ENCODE measurements at regions not wholly inside any gene's neighbourhood (a gene's known extent, or its start where the extent isn't known, plus 50 kb on each side); places are given as distances from the start of the nearest gene placed in this dataset.
"Not testable (repeated sequence)": the region's sequence is repeated elsewhere in the genome, so short reads cannot be mapped to it uniquely, and the experiment has no call there.

DNA sequence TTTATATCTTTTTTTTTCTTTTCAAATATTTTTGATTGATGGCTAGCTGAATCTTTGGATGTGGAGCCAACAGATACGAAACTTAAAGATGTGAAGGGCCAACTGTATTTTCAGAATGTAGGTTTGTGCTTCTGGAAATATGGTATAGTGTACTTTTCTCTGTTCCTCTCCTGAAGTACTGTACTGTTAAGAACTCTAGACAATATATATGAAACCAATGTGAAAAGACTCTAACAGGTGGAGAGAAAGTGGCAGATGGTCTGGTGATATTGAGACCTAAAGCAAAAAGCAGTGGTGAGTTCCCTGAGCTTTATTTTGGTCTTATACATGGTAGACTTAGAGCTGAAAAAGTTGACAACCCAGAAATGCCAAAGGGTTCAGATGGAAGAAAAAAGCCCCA lies 185.0 kb upstream of the GRIN3A start:
- Mint-ChIP-seq H3K27me3 (no peaks in the 10 kb centered on the region), H3K4me3 (no peak overlapping the region), H3K4me1 (ENCODE audit: low read depth) (no peaks in the 10 kb centered on the region)

DNA sequence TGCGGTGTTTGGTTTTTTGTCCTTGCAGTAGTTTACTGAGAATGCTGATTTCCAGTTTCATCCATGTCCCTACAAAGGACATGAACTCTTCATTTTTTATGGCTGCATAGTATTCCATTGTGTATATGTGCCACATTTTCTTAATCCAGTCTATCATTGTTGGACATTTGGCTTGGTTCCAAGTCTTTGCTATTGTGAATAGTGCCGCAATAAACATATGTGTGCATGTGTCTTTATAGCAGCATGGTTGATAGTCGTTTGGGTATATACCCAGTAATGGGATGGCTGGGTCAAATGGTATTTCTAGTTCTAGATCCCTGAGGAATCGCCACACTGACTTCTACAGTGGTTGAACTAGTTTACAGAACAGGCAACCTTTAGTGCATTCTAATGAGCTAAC lies 178.5 kb upstream of the GRIN3A start:
- not testable (repeated sequence) for H3K9me3 Mint-ChIP-seq; H3K4me1 Mint-ChIP-seq (ENCODE audit: low read depth); H3K4me3 Mint-ChIP-seq; H3K27me3 Mint-ChIP-seq; H3K36me3 Mint-ChIP-seq (ENCODE audit: low read depth); H3K27ac Mint-ChIP-seq

More for the DNA sequence above, 185.0 kb upstream of the GRIN3A start:
- Mint-ChIP-seq H3K36me3 (ENCODE audit: low read depth) (no peaks in the 10 kb centered on the region), H3K27ac (no peak overlapping the region), H3K9me3 (no peaks in the 10 kb centered on the region)

DNA sequence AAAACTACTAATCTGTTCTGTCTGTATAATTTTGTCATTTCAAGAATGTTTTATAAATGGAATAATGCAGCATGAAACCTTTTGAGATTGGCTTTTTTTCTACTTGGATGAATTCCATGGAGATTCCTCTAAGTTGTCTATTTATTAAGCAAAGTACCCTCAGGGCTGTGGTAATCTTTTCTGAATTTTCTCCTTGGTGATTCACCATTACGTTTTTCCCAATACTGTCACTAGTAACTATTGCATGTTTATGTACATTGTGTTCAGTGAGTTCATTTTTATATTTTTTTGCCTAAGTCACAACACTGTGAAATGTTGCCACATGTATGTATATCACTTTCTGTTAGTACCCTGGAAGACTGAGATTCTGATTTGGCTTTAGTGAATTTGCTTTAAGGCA lies 177.0 kb upstream of the GRIN3A start:
- H3K27ac Mint-ChIP-seq, result no peak overlapping the region
- H3K4me1 Mint-ChIP-seq (ENCODE audit: low read depth), result no peaks in the 10 kb centered on the region
- no peaks in the 10 kb centered on the region for H3K36me3 Mint-ChIP-seq (ENCODE audit: low read depth)
- no peak overlapping the region for H3K4me3 Mint-ChIP-seq
- peaks cover 4% of the 10 kb centered on the region for H3K9me3 Mint-ChIP-seq
- H3K27me3 Mint-ChIP-seq, result no peaks in the 10 kb centered on the region

DNA sequence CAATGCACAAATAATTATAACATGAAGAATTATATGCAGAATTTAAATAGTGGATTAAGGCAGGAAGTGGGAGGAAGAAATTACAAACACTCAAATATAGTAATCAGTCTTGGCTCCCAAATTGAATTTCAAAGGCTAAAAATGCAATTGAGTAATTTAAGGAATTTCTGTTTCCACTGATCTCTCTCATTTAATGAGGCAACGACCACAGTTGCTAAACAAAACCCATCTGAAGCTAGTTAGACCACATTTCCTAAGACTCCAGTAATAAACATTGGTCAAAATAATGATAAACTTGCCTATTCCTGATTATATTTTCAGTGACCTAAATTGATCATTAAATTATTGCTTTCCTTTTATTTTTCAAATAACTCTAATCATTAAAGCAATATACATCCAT lies 174.3 kb upstream of the GRIN3A start:
- Mint-ChIP-seq H3K9me3 (peaks cover 7% of the 10 kb centered on the region), H3K27me3 (peaks cover 2% of the 10 kb centered on the region), H3K4me1 (ENCODE audit: low read depth) (no peaks in the 10 kb centered on the region), H3K4me3 (no peak overlapping the region), H3K36me3 (ENCODE audit: low read depth) (no peaks in the 10 kb centered on the region), H3K27ac (no peak overlapping the region)

DNA sequence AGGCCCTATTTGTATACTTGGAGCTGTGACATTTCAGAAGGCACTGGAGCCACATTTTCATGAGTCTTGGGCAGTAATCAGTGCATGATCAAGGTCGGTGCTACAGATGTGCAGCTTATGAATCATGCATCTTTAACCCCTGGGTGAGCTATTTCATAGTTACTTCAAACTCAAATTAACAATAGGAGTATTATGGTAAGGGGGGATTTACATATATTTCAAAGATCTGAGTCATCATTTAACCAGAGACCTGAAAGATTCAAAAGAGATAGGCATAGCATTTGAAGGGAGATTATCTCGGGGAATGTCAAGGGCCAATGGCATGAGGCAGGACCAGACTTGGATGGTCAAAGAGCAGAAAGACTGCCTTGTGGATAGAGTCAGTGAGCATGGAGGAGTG lies 169.0 kb upstream of the GRIN3A start:
- Mint-ChIP-seq H3K4me3 (no peak overlapping the region), H3K4me1 (ENCODE audit: low read depth) (no peaks in the 10 kb centered on the region), H3K27ac (no peak overlapping the region), H3K36me3 (ENCODE audit: low read depth) (no peaks in the 10 kb centered on the region), H3K27me3 (peaks cover 3% of the 10 kb centered on the region), H3K9me3 (peaks cover 8% of the 10 kb centered on the region)

DNA sequence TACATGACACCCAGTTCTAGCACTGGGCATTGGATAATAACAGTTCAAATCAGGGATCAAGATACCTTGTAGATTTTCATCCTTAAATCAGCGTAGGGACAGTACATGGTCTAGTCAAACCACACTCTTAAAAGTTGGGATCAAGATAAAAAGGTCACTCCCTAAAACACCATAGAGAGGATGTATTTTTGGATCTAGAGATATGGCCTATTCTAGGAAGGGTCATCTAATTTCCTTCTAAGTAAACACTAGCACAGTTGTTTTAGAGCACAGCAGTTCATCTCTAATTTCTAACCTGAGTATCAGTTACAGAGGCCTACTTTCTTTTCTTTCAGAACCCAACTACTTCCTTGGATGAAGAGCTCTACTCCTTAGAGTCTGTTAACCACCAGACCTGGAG lies 166.4 kb upstream of the GRIN3A start:
- H3K27ac Mint-ChIP-seq, result no peak overlapping the region
- peaks cover 3% of the 10 kb centered on the region for H3K27me3 Mint-ChIP-seq
- peaks cover 7% of the 10 kb centered on the region for H3K9me3 Mint-ChIP-seq
- H3K4me3 Mint-ChIP-seq, result no peak overlapping the region
- H3K36me3 Mint-ChIP-seq (ENCODE audit: low read depth), result no peaks in the 10 kb centered on the region
- no peaks in the 10 kb centered on the region for H3K4me1 Mint-ChIP-seq (ENCODE audit: low read depth)

DNA sequence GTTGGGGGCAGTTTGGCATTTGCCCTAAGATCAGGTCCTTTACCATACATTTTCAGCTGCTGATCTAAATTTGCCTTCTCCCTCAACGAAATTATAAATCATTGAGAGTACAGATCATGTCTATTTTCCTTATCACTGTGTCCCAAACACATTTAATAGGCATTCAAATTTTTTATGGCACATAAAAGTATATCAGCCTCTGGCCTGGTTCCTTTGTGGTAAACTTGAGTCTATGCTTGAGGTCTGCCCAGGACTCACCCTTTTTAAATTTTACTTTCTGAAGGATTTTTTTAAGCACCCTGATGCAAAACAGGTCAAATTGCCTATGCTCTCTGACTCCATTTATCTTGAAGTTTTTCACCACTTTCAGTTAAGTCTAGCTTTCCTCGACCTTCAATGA lies 163.6 kb upstream of the GRIN3A start:
- H3K27me3 Mint-ChIP-seq, result no peaks in the 10 kb centered on the region
- no peak overlapping the region for H3K4me3 Mint-ChIP-seq
- no peak overlapping the region for H3K27ac Mint-ChIP-seq
- H3K36me3 Mint-ChIP-seq (ENCODE audit: low read depth), result no peaks in the 10 kb centered on the region
- no peaks in the 10 kb centered on the region for H3K4me1 Mint-ChIP-seq (ENCODE audit: low read depth)
- peaks cover 4% of the 10 kb centered on the region for H3K9me3 Mint-ChIP-seq

DNA sequence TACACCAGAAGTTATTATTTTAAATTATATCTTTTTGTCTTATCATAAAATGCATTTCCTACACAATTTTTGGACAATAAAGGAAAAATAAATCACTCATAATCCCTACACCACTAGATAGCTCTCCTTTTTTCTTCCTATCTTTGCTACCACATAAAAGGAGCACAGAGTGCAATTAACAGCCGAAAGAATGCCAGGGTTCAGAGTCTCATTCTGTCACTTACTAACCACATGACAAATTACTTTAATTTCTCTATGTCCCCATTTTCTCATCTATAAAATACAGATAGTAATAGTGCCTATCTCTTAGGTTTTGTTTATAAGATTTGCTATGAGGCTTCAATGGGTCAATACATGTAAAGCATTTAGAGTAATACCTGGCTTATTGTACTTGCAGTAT lies 158.7 kb upstream of the GRIN3A start:
- no peaks in the 10 kb centered on the region for H3K4me1 Mint-ChIP-seq (ENCODE audit: low read depth)
- no peak overlapping the region for H3K4me3 Mint-ChIP-seq
- no peak overlapping the region for H3K27ac Mint-ChIP-seq
- no peaks in the 10 kb centered on the region for H3K9me3 Mint-ChIP-seq
- H3K36me3 Mint-ChIP-seq (ENCODE audit: low read depth), result no peaks in the 10 kb centered on the region
- no peaks in the 10 kb centered on the region for H3K27me3 Mint-ChIP-seq

DNA sequence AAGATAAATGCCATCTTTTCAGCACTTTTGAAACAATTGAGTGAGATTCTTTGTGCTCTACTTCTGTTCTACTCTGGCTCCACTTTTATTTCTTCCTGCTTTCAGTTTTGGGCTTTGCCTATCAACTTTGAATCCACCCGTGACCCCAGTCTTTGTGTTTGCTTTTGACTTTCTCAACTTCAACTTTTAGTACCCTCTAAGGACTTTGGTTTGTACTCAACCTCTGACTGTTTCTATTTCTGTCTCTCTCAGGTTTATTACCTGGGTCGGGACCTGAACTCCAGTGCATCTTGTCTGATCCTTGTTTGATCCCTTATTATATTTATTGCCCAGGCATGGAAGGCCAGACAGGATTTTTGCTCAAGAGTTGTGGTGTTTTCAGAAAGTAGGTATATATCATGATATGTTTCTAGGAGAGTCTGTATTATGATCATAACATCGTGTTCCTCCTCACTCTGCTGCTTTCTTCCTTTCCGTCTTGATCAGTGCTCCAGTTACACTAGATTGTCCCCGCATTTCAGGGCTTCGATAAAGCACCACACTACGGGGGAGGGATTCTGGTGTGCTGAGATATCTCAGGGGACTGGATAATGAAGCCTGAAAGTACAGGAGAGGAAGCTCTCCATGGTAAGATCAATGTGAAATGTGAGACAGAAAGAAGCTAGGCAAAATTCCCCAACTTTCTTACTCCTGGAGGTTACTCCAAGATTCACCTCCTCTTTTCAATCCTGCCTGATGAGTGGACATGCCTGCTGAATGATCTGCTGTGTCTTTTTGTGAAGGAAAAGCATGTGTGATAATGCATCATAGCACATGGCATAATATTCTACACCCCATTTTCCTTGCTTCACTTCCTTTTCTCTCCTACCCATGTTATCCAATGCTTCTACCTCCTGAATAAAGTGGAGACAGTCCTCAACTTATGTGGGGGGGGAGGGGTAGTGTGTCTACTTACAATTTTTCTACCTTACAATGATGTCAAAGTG lies 155.5 kb upstream of the GRIN3A start:
- no peaks in the 10 kb centered on the region for H3K36me3 Mint-ChIP-seq (ENCODE audit: low read depth)
- no peak overlapping the region for H3K27ac Mint-ChIP-seq
- H3K9me3 Mint-ChIP-seq, result no peaks in the 10 kb centered on the region

DNA sequence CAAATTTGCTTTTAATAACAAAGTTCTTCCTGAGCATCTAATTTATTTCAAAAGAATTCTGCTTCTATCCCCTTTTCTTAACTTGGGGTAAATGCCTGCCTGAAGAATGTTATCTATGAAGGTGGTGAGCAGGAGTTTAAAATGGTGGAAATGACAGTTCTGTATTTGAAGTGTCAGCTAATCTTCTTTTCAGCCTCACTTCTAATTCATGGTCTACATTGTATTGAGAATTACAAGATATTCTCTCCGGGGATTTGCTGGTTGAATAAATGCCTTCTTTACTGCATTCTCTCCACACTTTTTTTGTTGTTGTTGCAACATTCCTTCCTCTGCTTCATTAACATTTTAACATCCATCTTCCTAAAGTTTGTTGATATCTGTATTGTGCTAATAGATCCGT lies 143.1 kb upstream of the GRIN3A start:
- H3K9me3 Mint-ChIP-seq, result no peaks in the 10 kb centered on the region
- H3K36me3 Mint-ChIP-seq (ENCODE audit: low read depth), result no peaks in the 10 kb centered on the region
- H3K27ac Mint-ChIP-seq, result no peak overlapping the region
- no peak overlapping the region for H3K4me3 Mint-ChIP-seq
- H3K4me1 Mint-ChIP-seq (ENCODE audit: low read depth), result no peaks in the 10 kb centered on the region
- no peaks in the 10 kb centered on the region for H3K27me3 Mint-ChIP-seq

More for the DNA sequence above, 155.5 kb upstream of the GRIN3A start:
- no peaks in the 10 kb centered on the region for H3K4me1 Mint-ChIP-seq (ENCODE audit: low read depth)
- H3K27me3 Mint-ChIP-seq, result no peaks in the 10 kb centered on the region
- no peak overlapping the region for H3K4me3 Mint-ChIP-seq

DNA sequence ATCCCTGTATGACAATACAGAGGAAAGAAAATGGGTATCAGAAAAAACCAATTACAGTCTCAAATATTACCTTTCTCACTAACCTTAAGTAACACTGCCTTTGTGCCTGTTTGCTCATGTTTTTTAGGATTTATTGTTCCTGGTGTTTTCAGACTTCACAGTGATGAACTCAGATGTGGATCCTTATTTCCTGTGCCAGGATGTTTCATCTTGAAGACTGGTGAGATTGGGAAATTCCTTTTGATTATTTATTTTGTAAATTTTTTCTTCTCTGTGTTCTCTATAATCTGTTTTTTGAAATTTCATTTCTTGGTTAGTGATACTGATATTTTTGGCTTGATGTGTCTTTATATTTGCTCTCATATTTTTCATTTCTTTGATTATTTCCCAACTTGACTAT lies 142.4 kb upstream of the GRIN3A start:
- Mint-ChIP-seq H3K4me3 (no peak overlapping the region), H3K27me3 (no peaks in the 10 kb centered on the region), H3K36me3 (ENCODE audit: low read depth) (no peaks in the 10 kb centered on the region), H3K4me1 (ENCODE audit: low read depth) (no peaks in the 10 kb centered on the region), H3K9me3 (no peaks in the 10 kb centered on the region), H3K27ac (no peak overlapping the region)

DNA sequence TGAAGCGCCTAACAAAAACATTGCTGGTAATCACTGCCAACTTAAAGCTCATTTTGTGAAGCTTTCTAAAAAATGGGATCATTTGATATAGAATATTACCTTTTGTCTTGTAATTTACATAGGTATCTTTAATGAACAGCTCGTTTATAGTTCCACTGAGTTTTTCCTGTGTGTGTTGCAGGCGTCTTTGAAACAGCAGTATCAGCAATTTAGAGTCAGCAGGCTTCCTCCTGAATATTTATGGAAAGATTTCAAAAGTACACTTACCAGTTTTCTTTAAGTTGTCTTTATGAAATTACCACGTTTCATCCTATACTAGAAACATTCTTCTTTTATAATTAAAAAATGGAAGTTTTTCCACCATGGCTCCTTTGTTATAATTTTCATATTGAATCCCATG lies 140.3 kb upstream of the GRIN3A start:
- Mint-ChIP-seq H3K27ac (no peak overlapping the region), H3K27me3 (no peaks in the 10 kb centered on the region), H3K36me3 (ENCODE audit: low read depth) (no peaks in the 10 kb centered on the region), H3K4me3 (no peak overlapping the region), H3K9me3 (no peaks in the 10 kb centered on the region), H3K4me1 (ENCODE audit: low read depth) (no peaks in the 10 kb centered on the region)

DNA sequence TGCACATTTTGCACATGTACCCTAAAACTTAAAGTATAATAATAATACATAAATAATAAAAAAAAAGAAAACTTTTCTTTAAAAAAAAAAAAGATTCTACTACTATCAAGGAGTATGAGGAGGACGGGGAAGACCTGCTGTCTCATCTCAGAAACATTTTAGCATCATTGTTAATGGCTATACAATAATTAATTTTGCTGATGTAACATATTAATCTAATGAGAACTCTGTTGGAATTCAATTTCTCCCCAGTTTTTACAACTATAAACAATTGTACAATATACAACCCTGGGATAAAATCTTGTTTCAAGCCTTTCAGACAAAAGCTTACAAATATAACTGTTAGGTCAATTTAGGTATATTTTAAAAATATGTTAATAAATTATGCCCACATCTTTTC lies 139.0 kb upstream of the GRIN3A start:
- Mint-ChIP-seq H3K36me3 (ENCODE audit: low read depth) (no peaks in the 10 kb centered on the region), H3K4me3 (no peak overlapping the region), H3K27ac (no peak overlapping the region), H3K27me3 (no peaks in the 10 kb centered on the region), H3K9me3 (no peaks in the 10 kb centered on the region), H3K4me1 (ENCODE audit: low read depth) (no peaks in the 10 kb centered on the region)

DNA sequence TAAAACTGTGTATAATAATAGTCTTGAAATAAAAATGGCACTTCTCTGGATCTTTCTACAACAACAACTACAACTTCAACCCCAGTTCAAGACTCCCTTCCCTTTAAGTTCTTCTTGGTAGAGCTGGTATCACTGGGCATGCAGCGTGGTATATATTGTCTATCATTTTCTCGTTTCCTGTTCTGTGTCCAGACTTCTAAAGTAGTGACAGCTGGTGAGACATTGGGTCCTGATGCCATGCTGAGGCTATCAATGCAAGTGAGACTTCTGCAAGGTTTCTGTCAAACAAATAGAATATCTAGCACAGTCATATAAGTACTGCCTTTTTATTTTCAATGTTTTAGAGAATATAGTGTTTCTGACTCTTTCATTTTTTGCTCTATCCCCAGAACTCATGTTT lies 123.0 kb upstream of the GRIN3A start:
- Mint-ChIP-seq H3K4me1 (ENCODE audit: low read depth) (no peaks in the 10 kb centered on the region), H3K27me3 (peaks cover 3% of the 10 kb centered on the region), H3K36me3 (ENCODE audit: low read depth) (no peaks in the 10 kb centered on the region), H3K9me3 (no peaks in the 10 kb centered on the region), H3K27ac (no peak overlapping the region), H3K4me3 (no peak overlapping the region)

DNA sequence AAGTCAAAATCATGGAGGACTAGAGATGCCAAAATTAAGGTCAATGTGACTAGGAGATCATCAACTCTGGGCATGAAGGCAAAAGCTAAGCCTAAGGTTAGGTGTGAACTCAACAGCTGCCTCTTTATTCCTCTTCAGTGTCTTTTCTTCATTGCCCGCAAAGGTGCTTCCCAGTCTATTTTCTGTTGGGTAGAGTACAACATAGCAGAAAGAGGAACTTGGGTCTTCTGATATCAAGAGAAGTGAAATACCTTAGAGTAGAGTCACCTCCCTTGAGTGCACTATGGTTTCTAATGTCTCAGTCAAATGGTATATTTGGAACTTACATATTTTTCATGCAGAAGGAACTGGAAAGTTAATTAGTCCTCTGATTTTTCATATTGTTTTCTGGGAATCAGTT lies 122.5 kb upstream of the GRIN3A start:
- no peaks in the 10 kb centered on the region for H3K9me3 Mint-ChIP-seq
- no peak overlapping the region for H3K4me3 Mint-ChIP-seq
- H3K27me3 Mint-ChIP-seq, result peaks cover 1% of the 10 kb centered on the region
- H3K4me1 Mint-ChIP-seq (ENCODE audit: low read depth), result no peaks in the 10 kb centered on the region
- no peaks in the 10 kb centered on the region for H3K36me3 Mint-ChIP-seq (ENCODE audit: low read depth)
- no peak overlapping the region for H3K27ac Mint-ChIP-seq

DNA sequence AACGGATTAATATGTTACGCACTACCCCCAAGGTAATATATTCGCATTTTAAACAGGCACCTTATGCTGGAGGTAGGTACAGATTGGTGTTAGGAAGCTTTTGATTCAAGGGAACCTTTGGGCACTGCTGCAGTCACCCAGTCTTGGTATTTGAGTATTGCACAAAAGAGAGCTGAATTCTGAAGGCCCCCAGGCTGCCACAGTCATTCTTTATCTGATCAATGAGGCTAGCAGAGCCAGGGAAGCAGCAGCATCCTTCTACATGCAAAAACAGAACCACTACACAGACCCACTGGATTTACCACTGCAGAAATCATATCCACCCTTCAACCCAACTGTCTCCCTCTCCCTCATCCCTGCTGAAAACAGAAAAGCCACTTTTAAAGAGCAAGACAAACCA lies 121.2 kb upstream of the GRIN3A start:
- H3K27me3 Mint-ChIP-seq, result no peaks in the 10 kb centered on the region
- H3K9me3 Mint-ChIP-seq, result no peaks in the 10 kb centered on the region
- no peak overlapping the region for H3K27ac Mint-ChIP-seq
- no peaks in the 10 kb centered on the region for H3K4me1 Mint-ChIP-seq (ENCODE audit: low read depth)
- H3K4me3 Mint-ChIP-seq, result no peak overlapping the region
- no peaks in the 10 kb centered on the region for H3K36me3 Mint-ChIP-seq (ENCODE audit: low read depth)

All from stimulated activated naive CD8-positive, alpha-beta T cell treated with anti-CD3 and anti-CD28 coated beads, Interleukin-15, Interleukin-2, amounts not matched to agents 100 ng/mL and 50 ng/mL, for 24 hours (primary cell).